PFSK-1 (cell line): ENCODE measurements at regions not wholly inside any gene's neighbourhood (a gene's known extent, or its start where the extent isn't known, plus 50 kb on each side); places are given as distances from the start of the nearest gene placed in this dataset.

Experiments used
- FOXP2 ChIP-seq: optimal IDR thresholded peaks from 2 replicates; pipeline ENCODE3; 2011; ENCODE audit warnings: borderline replicate concordance, control low read depth, inconsistent platforms; ENCODE audit not compliant: insufficient read depth; ENCODE audit errors: extremely low read length, extremely low read depth
- POLR2AphosphoS5 ChIP-seq: IDR thresholded peaks from 2 replicates; pipeline ENCODE4 v1.6.1; 2012; ENCODE audit warnings: low read depth, mild to moderate bottlenecking, control low read depth, low read length, moderate library complexity
- REST ChIP-seq, 2 experiments: IDR thresholded peaks; 2 replicates each; pipeline versions ENCODE4 v1.6.1 to v1.8.0; 2011 to 2012; ENCODE audit warnings: low read depth in 2 of 2, low read length in 2 of 2, control low read depth in 1 of 2, inconsistent platforms in 1 of 2, mild to moderate bottlenecking in 1 of 2, moderate library complexity in 1 of 2; ENCODE audit not compliant: insufficient read depth in 1 of 2
- SIN3A ChIP-seq: IDR thresholded peaks from 2 replicates; pipeline ENCODE4 v1.6.1; 2012; ENCODE audit warnings: mild to moderate bottlenecking, low read length, moderate library complexity, borderline replicate concordance; ENCODE audit not compliant: insufficient read depth
- TAF1 ChIP-seq: IDR thresholded peaks from 2 replicates; pipeline ENCODE4 v1.6.1; 2012; ENCODE audit warnings: low read length, control low read depth, borderline replicate concordance; ENCODE audit not compliant: insufficient read depth

- TF ChIP-seq FOXP2 (no peak), TAF1 (no peak), SIN3A (no peak), POLR2AphosphoS5 (no peak), REST (IDR thresholded peaks at IDR 0.05; ENCODE audit: insufficient read depth in 1 of 2, low read depth in 2 of 2, low read length in 2 of 2) (no peak)
Observed at GRCh38 chr2:58734365-58734764, 493.2 kb upstream of the FANCL start.

GRCh38 chr2:58732999-58733398, 491.9 kb upstream of the FANCL start:
- TF ChIP-seq REST (IDR thresholded peaks at IDR 0.05; ENCODE audit: insufficient read depth in 1 of 2, low read depth in 2 of 2, low read length in 2 of 2), result no peak

GRCh38 chr2:58731488-58731869, 490.4 kb upstream of the FANCL start:
- TF ChIP-seq POLR2AphosphoS5 (no peak), SIN3A (no peak)

GRCh38 chr2:58730764-58731487, 489.8 kb upstream of the FANCL start:
- TF ChIP-seq POLR2AphosphoS5, result no peak
- TF ChIP-seq SIN3A, result no peak
- no peak for TF ChIP-seq TAF1
- no peak for TF ChIP-seq FOXP2
- TF ChIP-seq REST (IDR thresholded peaks at IDR 0.05; ENCODE audit: insufficient read depth in 1 of 2, low read depth in 2 of 2, low read length in 2 of 2), result no peak

GRCh38 chr2:58727981-58728656, 487.0 kb upstream of the FANCL start:
- TF ChIP-seq POLR2AphosphoS5, result no peak
- TF ChIP-seq SIN3A, result no peak
- no peak for TF ChIP-seq FOXP2
- no peak for TF ChIP-seq REST (IDR thresholded peaks at IDR 0.05; ENCODE audit: insufficient read depth in 1 of 2, low read depth in 2 of 2, low read length in 2 of 2)
- no peak for TF ChIP-seq TAF1
